B cell (primary cell): ENCODE measurements at regions not wholly inside any gene's neighbourhood (a gene's known extent, or its start where the extent isn't known, plus 50 kb on each side); places are given as distances from the start of the nearest gene placed in this dataset.
"Not testable (repeated sequence)": the region's sequence is repeated elsewhere in the genome, so short reads cannot be mapped to it uniquely, and the experiment has no call there.

Experiments used
- ATAC-seq: fragments of 200-7000 bp; cut with Tn5 transposase; one replicate; pipeline ENCODE4 v1.10.0; 2021; ENCODE audit warnings: low read depth, mild to moderate bottlenecking, moderate number of reproducible peaks, moderate library complexity
- CTCF ChIA-PET: fragments of 350-600 bp; sonication (Branson Sonifier 250); formaldehyde crosslinking; loops from one replicate; lab custom pipeline; 2021; ENCODE audit warnings: antibody characterized with exemption, inconsistent platforms; lab: Charles Lee
- POLR2A ChIA-PET: fragments of 350-600 bp; sonication (Branson Sonifier 250); formaldehyde crosslinking; loops from one replicate; lab custom pipeline; 2021; ENCODE audit warnings: antibody characterized with exemption; lab: Charles Lee
- DNase-seq: peaks from one replicate; pipeline ENCODE4 v3.0.0; 2013
- H2AFZ ChIP-seq: 2 replicates; pipeline ENCODE4 v1.6.1; 2012; ENCODE audit warnings: mild to moderate bottlenecking, low read depth, low read length; ENCODE audit not compliant: insufficient read depth, poor library complexity, severe bottlenecking
- H3K27ac ChIP-seq, 2 donors: 1 replicate in 1 of 2; 2 replicates in 1 of 2; pipeline ENCODE4 v1.5.1; 2012 to 2013; ENCODE audit warnings: low read length in 2 of 2, mild to moderate bottlenecking in 2 of 2, moderate library complexity in 1 of 2
- H3K27me3 ChIP-seq, 4 experiments: fragments of 200-600 bp in 1 of 4; sonication (generic) in 1 of 4; replicated peaks in 1 of 4; 1 replicate in 2 of 4; 2 replicates in 2 of 4; pipeline versions ENCODE4 v1.6.1 to v1.7.0; 2013 to 2016; ENCODE audit warnings: low read length in 3 of 4, mild to moderate bottlenecking in 2 of 4, mixed read lengths in 1 of 4, moderate library complexity in 1 of 4; ENCODE audit not compliant: insufficient read depth in 4 of 4, control insufficient read depth in 3 of 4; ENCODE audit errors: control extremely low read depth in 1 of 4
- H3K36me3 ChIP-seq, 2 experiments: replicated peaks in 1 of 2; 1 replicate in 1 of 2; 2 replicates in 1 of 2; pipeline versions ENCODE4 v1.6.1 to v1.7.1; 2013; ENCODE audit warnings: low read length in 1 of 2; ENCODE audit not compliant: insufficient read depth in 2 of 2, control insufficient read depth in 1 of 2; ENCODE audit errors: control extremely low read depth in 1 of 2, extremely low read depth in 1 of 2
- H3K4me1 ChIP-seq, 2 donors: fragments of 200-600 bp in 1 of 2; sonication (generic) in 1 of 2; 1 replicate in 1 of 2; 2 replicates in 1 of 2; pipeline versions ENCODE4 v1.5.1 to v1.6.1; 2013 to 2017; ENCODE audit warnings: low read length in 2 of 2; ENCODE audit not compliant: control insufficient read depth in 2 of 2, insufficient read depth in 2 of 2
- H3K4me2 ChIP-seq: replicated peaks from 2 replicates; pipeline ENCODE3; 2012; ENCODE audit warnings: mild to moderate bottlenecking, low read depth, low read length; ENCODE audit not compliant: poor library complexity, severe bottlenecking
- H3K4me3 ChIP-seq, 5 experiments: fragments of 200-600 bp in 1 of 5; sonication (generic) in 1 of 5; 1 replicate in 3 of 5; 2 replicates in 2 of 5; pipeline versions ENCODE4 v1.5.1 to v1.7.0; 2011 to 2016; ENCODE audit warnings: low read length in 4 of 5, mild to moderate bottlenecking in 4 of 5, low read depth in 2 of 5, control low read depth in 1 of 5, moderate library complexity in 1 of 5; ENCODE audit not compliant: insufficient read depth in 1 of 5; ENCODE audit errors: control extremely low read depth in 1 of 5, extremely low read depth in 1 of 5
- H3K79me2 ChIP-seq: fragments of 200-600 bp; sonication (generic); one replicate; pipeline ENCODE4 v1.6.0; 2016; ENCODE audit warnings: low read length; ENCODE audit not compliant: control insufficient read depth, insufficient read depth
- H3K9ac ChIP-seq: fragments of 200-600 bp; sonication (generic); 2 replicates; pipeline ENCODE4 v1.6.1; 2017; ENCODE audit warnings: mild to moderate bottlenecking, low read length, moderate library complexity
- H3K9me3 ChIP-seq, 3 donors: one replicate each; pipeline versions ENCODE4 v1.6.1 to v1.7.1; 2013; ENCODE audit warnings: low read length in 2 of 3; ENCODE audit not compliant: control insufficient read depth in 2 of 3, insufficient read depth in 1 of 3; ENCODE audit errors: control extremely low read depth in 1 of 3
- H4K20me1 ChIP-seq: 2 replicates; pipeline ENCODE4 v1.6.0; 2012; ENCODE audit warnings: mild to moderate bottlenecking, low read length; ENCODE audit not compliant: insufficient read depth, control insufficient read depth, poor library complexity, severe bottlenecking
- H3K27ac Mint-ChIP-seq: one replicate; pipeline ENCODE4 v1.8.0; 2021; ENCODE audit warnings: mixed read lengths
- H3K27me3 Mint-ChIP-seq: one replicate; pipeline ENCODE4 v1.8.0; 2021; ENCODE audit warnings: mixed read lengths
- H3K4me1 Mint-ChIP-seq: one replicate; pipeline ENCODE4 v1.8.0; 2021; ENCODE audit warnings: mixed read lengths
- H3K4me3 Mint-ChIP-seq: one replicate; pipeline ENCODE4 v1.8.0; 2021; ENCODE audit warnings: mixed read lengths
- H3K9me3 Mint-ChIP-seq: one replicate; pipeline ENCODE4 v1.8.0; 2022; ENCODE audit warnings: mixed read lengths; ENCODE audit not compliant: insufficient read depth
- EZH2 ChIP-seq: IDR thresholded peaks from 2 replicates; pipeline ENCODE4 v1.6.1; 2012; ENCODE audit warnings: borderline replicate concordance, low read depth, mild to moderate bottlenecking, moderate library complexity, low read length; ENCODE audit not compliant: insufficient read depth, poor library complexity, severe bottlenecking
- WGBS: methylation state at CpG from one replicate; pipeline ENCODE4 v1.1.5; 2013; ENCODE audit warnings: missing lambda C conversion rate; ENCODE audit not compliant: insufficient coverage; 5-methylcytosine and 5-hydroxymethylcytosine counted together
- intact Hi-C: fragments of 100-400 bp; cut with micrococcal nuclease; formaldehyde crosslinking; loops from one replicate; pipeline ENCODE4 v1.10.0; 2022
- TF ChIP-seq, protein P1 (sequence below): fragments of 200-600 bp; IDR thresholded peaks from one replicate; pipeline ENCODE4 v1.8.0; 2022; ENCODE audit warnings: antibody characterized with exemption, mild to moderate bottlenecking

- TF ChIP-seq, protein P1, sequence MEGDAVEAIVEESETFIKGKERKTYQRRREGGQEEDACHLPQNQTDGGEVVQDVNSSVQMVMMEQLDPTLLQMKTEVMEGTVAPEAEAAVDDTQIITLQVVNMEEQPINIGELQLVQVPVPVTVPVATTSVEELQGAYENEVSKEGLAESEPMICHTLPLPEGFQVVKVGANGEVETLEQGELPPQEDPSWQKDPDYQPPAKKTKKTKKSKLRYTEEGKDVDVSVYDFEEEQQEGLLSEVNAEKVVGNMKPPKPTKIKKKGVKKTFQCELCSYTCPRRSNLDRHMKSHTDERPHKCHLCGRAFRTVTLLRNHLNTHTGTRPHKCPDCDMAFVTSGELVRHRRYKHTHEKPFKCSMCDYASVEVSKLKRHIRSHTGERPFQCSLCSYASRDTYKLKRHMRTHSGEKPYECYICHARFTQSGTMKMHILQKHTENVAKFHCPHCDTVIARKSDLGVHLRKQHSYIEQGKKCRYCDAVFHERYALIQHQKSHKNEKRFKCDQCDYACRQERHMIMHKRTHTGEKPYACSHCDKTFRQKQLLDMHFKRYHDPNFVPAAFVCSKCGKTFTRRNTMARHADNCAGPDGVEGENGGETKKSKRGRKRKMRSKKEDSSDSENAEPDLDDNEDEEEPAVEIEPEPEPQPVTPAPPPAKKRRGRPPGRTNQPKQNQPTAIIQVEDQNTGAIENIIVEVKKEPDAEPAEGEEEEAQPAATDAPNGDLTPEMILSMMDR = no peak
- no peak for TF ChIP-seq EZH2
- no peaks in the 10 kb centered on the region for H3K36me3 ChIP-seq
- peak; percentile 47 for DNase-seq
- no peak overlapping the region for H3K27ac ChIP-seq
- peak overlapping the region; percentile 85 for H3K27ac Mint-ChIP-seq
- peaks cover 13% of the 10 kb centered on the region for H3K4me1 Mint-ChIP-seq
- H3K4me1 ChIP-seq = peaks cover 10 to 17% of the 10 kb centered on the region in 2 donors
- no peaks in the 10 kb centered on the region for H3K79me2 ChIP-seq
- ATAC-seq = peak; percentile 79
- peak overlapping the region; percentile 42 for H3K9ac ChIP-seq
- POLR2A ChIA-PET = no interaction called here
- no peaks in the 10 kb centered on the region for H3K9me3 Mint-ChIP-seq
- WGBS = no CpG with 5 or more reads among the region's 3 CpGs
- intact Hi-C loops = no loop called here
- H3K4me2 ChIP-seq = peak overlapping the region; percentile 33
- H3K4me3 Mint-ChIP-seq = peak overlapping the region; percentile 76
- no peak overlapping the region for H3K4me3 ChIP-seq
- peak overlapping the region; percentile 38 for H2AFZ ChIP-seq
- H3K27me3 Mint-ChIP-seq = no peaks in the 10 kb centered on the region
- no peaks in the 10 kb centered on the region for H4K20me1 ChIP-seq
- CTCF ChIA-PET = interaction anchor here (1.8 kb wide), 1 partner anchor 11 kb away, joined by 6 read pairs; no protein-coding TSS in a partner anchor
- H3K27me3 ChIP-seq = peaks cover 0 to 6% (median 0%) of the 10 kb centered on the region in 4 experiments
- H3K9me3 ChIP-seq = no peaks in the 10 kb centered on the region
These were observed 111.6 kb upstream of the PZP start for GRCh38 chr12:9319842-9320173.

- Histone ChIP-seq H3K4me2 (peak overlapping the region; percentile 33), H4K20me1 (no peaks in the 10 kb centered on the region), H3K4me1 (peaks cover 10 to 17% of the 10 kb centered on the region in 2 donors), H3K36me3 (no peaks in the 10 kb centered on the region), H2AFZ (peak overlapping the region; percentile 38), H3K4me3 (no peak overlapping the region), H3K9me3 (no peaks in the 10 kb centered on the region), H3K9ac (peak overlapping the region; percentile 42), H3K27ac (no peak overlapping the region), H3K27me3 (peaks cover 0 to 1% (median 0%) of the 10 kb centered on the region in 4 experiments), H3K79me2 (no peaks in the 10 kb centered on the region)
- peak overlapping the region; percentile 76 for H3K4me3 Mint-ChIP-seq
- no peaks in the 10 kb centered on the region for H3K27me3 Mint-ChIP-seq
- DNase-seq = no peak
- H3K27ac Mint-ChIP-seq = peak overlapping the region; percentile 85
- peaks cover 13% of the 10 kb centered on the region for H3K4me1 Mint-ChIP-seq
- intact Hi-C loops = no loop called here
- ChIA-PET POLR2A (no interaction called here), CTCF (no interaction called here)
- peak; percentile 47 for ATAC-seq
- no peaks in the 10 kb centered on the region for H3K9me3 Mint-ChIP-seq
- TF ChIP-seq, protein P1 = no peak
- no peak for TF ChIP-seq EZH2
- WGBS = 69% methylated on average over 5 of the region's 8 CpGs
These were observed 111.0 kb upstream of the PZP start for GRCh38 chr12:9319044-9319841.

GRCh38 chr12:9313479-9313878, 105.3 kb upstream of the PZP start:
- H3K27ac ChIP-seq, DNase-seq, H3K4me3 Mint-ChIP-seq, H2AFZ ChIP-seq, H3K4me2 ChIP-seq, H3K27ac Mint-ChIP-seq, H3K4me1 ChIP-seq, H4K20me1 ChIP-seq, intact Hi-C loops, POLR2A ChIA-PET, H3K4me1 Mint-ChIP-seq, ATAC-seq, H3K4me3 ChIP-seq, H3K27me3 Mint-ChIP-seq, H3K79me2 ChIP-seq, H3K9ac ChIP-seq, CTCF ChIA-PET, H3K9me3 Mint-ChIP-seq, H3K9me3 ChIP-seq, H3K27me3 ChIP-seq, H3K36me3 ChIP-seq: not testable (repeated sequence)
- 86% methylated on average over 3 of the region's 6 CpGs for WGBS
